Heart left ventricle (tissue), 16 donors: ENCODE measurements at regions not wholly inside any gene's neighbourhood (a gene's known extent, or its start where the extent isn't known, plus 50 kb on each side); places are given as distances from the start of the nearest gene placed in this dataset.
"Not testable (repeated sequence)": the region's sequence is repeated elsewhere in the genome, so short reads cannot be mapped to it uniquely, and the experiment has no call there.

ENCODE experiments used
- ATAC-seq, 4 donors: fragments of 200-7000 bp; cut with Tn5 transposase; one replicate each; pipeline ENCODE4 v1.9.1; 2020 to 2022; ENCODE audit warnings: moderate library complexity in 4 of 4, mild to moderate bottlenecking in 3 of 4, moderate number of reproducible peaks in 1 of 4
- DNase-seq, 5 donors: peaks; one replicate each; pipeline ENCODE4 v3.0.0-alpha.2; 2020
- H3K27ac ChIP-seq, 12 donors: fragments of 200-600 bp; sonication (generic) in 4 of 12; one replicate each; pipeline versions ENCODE4 v1.5.0 to v1.8.0; 2016 to 2022; ENCODE audit warnings: mild to moderate bottlenecking in 2 of 12
- H3K27me3 ChIP-seq, 9 donors: fragments of 200-600 bp; sonication (generic) in 2 of 9; one replicate each; pipeline versions ENCODE4 v1.5.1 to v1.8.0; 2016 to 2022; ENCODE audit warnings: mild to moderate bottlenecking in 3 of 9
- H3K36me3 ChIP-seq, 9 donors: fragments of 200-600 bp; sonication (generic) in 2 of 9; one replicate each; pipeline versions ENCODE4 v1.5.0 to v1.8.0; 2018 to 2022; ENCODE audit warnings: mild to moderate bottlenecking in 2 of 9
- H3K4me1 ChIP-seq, 12 donors: fragments of 200-600 bp; sonication (generic) in 4 of 12; one replicate each; pipeline versions ENCODE4 v1.5.0 to v1.8.0; 2016 to 2022; ENCODE audit warnings: mild to moderate bottlenecking in 3 of 12
- H3K4me3 ChIP-seq, 12 donors: fragments of 200-600 bp; sonication (generic) in 4 of 12; one replicate each; pipeline versions ENCODE4 v1.5.0 to v1.8.0; 2017 to 2022; ENCODE audit warnings: mild to moderate bottlenecking in 9 of 12, moderate library complexity in 4 of 12
- H3K9me3 ChIP-seq, 12 donors: fragments of 200-600 bp; sonication (generic) in 4 of 12; one replicate each; pipeline versions ENCODE4 v1.5.0 to v1.8.0; 2016 to 2022; ENCODE audit warnings: mild to moderate bottlenecking in 1 of 12
- POLR2A ChIP-seq, 2 donors: fragments of 450-650 bp; IDR thresholded peaks; one replicate each; pipeline ENCODE4 v1.6.1; 2017; ENCODE audit warnings: antibody characterized with exemption in 2 of 2, mild to moderate bottlenecking in 2 of 2, moderate library complexity in 2 of 2
- WGBS, 4 donors: extraction: QIAGEN DNeasy Blood & Tissue Kit in 2 of 4; methylation state at CpG; one replicate each; pipeline versions ENCODE4 v1.1.5 to v1.1.7; 2013 to 2018; 5-methylcytosine and 5-hydroxymethylcytosine counted together
- intact Hi-C, 10 donors: fragments of 100-400 bp; cut with DNase I; formaldehyde crosslinking; loops; one replicate each; pipeline versions ENCODE4 v1.11.1 to v1.14.2; 2022
- TF ChIP-seq, protein P1 (sequence below), 12 donors: fragments of 200-600 bp; sonication (generic) in 4 of 12; IDR thresholded peaks; one replicate each; pipeline versions ENCODE4 v1.5.0 to v1.8.0; 2018 to 2022; ENCODE audit warnings: antibody characterized with exemption in 12 of 12, mild to moderate bottlenecking in 5 of 12
- donor health status: ischemic (EF 13 %, LVEDD 7.1; RV severe dilation, severe dysfunction).
- donor health status: healthy with polysubstance abuse.
- donor health status: DM: no; HTN: yes; CAD: no.
- donor health status: DM: no; HTN: no; CAD: no.
- donor health status: ischemic (EF 25% LVEDD 6.9; RV normal size, moderate dysfunction).
- donor health status: ischemic (EF 25% LVEDD 5.7; RV mildly dilated, moderate dysfunction).
- donor health status: healthy.
- donor health status: DM: yes; HTN: yes; CAD: no.
- donor health status: ischemic (EF 35%, LVEDD 5.7; RV mildly dilated, moderate dysfunction).
- donor health status: nonischemic (EF 11% LVEDD 7.7; RV severe dilation, severe dysfunction).
- donor health status: DM: yes; HTN: yes; CAD: no.
- donor health status: PGD.
- donor health status: ischemic (EF 29% LVEDD 5.4; RV normal size, mild dysfunction).
- donor health status: nonischemic (EF 23%, LVEDD 6.1; RV moderate dilation, normal function).

DNA sequence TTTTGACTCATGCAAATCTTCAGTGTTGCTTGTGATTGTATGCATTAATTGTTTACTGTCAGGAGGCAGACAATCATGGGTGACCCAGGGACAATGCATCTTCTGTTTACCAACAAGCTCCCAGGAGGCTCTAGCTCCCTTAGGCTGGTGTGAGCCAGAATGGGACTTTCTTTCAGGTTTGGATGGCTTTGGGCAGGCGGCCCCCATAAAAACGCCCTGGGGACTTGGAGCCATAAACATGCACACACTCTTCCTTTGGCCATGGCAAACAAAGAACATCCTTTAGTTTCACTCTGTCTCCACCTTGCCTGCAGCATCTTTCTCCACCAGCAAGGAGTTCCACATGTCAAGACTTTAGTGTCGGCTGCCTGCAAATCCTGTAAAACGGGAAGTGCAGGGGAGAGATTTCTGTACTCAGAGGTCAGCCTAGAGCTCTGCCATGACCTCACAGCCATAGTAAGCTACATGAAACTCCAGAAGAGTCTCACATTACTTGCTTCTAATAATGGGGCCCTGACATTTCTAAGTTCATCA lies 127.6 kb downstream of the MAP3K7 start:
- 65 to 83% (median 75%) methylated on average over 3 to 4 of the region's 4 CpGs for WGBS, 4 donors
- no peaks in the 10 kb centered on the region for H3K27me3 ChIP-seq
- TF ChIP-seq, protein P1, sequence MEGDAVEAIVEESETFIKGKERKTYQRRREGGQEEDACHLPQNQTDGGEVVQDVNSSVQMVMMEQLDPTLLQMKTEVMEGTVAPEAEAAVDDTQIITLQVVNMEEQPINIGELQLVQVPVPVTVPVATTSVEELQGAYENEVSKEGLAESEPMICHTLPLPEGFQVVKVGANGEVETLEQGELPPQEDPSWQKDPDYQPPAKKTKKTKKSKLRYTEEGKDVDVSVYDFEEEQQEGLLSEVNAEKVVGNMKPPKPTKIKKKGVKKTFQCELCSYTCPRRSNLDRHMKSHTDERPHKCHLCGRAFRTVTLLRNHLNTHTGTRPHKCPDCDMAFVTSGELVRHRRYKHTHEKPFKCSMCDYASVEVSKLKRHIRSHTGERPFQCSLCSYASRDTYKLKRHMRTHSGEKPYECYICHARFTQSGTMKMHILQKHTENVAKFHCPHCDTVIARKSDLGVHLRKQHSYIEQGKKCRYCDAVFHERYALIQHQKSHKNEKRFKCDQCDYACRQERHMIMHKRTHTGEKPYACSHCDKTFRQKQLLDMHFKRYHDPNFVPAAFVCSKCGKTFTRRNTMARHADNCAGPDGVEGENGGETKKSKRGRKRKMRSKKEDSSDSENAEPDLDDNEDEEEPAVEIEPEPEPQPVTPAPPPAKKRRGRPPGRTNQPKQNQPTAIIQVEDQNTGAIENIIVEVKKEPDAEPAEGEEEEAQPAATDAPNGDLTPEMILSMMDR (IDR thresholded peaks at IDR 0.05) = no peak
- TF ChIP-seq POLR2A (IDR thresholded peaks at IDR 0.05) = no peak
- H3K4me1 ChIP-seq = peaks cover 0 to 25% (median 0%) of the 10 kb centered on the region in 12 donors
- H3K4me3 ChIP-seq = no peak overlapping the region
- no peaks in the 10 kb centered on the region for H3K36me3 ChIP-seq
- intact Hi-C loops = no loop called here
- peak overlapping the region in 1 of 12 donors; percentile 58 for H3K27ac ChIP-seq
- DNase-seq (no peak), ATAC-seq (no peak)
- no peaks in the 10 kb centered on the region for H3K9me3 ChIP-seq

DNA sequence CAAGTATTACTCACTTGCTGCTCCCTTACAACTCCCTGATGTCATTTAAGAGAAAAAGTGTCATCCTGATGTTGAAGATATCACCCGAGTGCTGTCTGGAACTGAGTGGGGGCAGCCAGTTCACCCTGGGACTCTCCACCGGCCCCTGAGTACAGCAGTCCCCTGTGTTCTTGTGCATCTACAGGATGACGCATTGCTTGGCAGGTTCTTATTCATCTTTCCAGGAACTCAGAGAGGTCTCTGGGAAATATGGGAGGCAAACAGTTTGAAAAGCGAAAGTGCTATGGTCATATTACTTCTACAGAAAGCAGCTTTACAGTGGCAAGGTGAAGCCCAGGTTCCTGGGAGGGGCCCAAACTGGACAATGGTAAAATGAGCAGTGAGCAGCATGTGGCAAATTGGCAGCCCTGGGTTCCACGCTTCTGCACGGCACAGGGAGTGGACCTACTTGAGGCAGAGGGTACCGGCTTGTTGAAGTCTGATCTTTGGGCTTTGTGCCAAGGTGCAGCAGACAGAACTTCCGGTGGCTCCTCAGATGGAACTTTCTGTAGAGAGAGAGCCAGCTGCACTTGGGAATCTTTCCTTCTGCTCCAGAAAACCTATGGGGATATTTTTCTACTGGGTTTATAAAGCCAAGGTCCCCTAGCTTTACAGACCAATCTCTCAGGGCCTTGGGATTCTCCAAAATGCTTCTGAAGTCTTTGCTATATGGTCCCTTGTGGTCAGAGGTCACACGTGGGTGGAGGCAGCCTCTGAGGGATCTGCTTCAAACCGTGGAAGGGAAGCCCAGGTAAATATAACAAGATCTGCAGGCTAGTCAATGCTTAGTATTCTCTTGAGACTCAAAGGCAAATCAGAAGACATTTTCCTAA lies 128.3 kb downstream of the MAP3K7 start:
- ATAC-seq = peak in 2 of 4 donors; percentile 44 to 77
- no peak for TF ChIP-seq POLR2A (IDR thresholded peaks at IDR 0.05)
- TF ChIP-seq, protein P1 (IDR thresholded peaks at IDR 0.05) = no peak
- 36 to 46% (median 38%) methylated on average over 10 of the region's 10 CpGs for WGBS, 4 donors
- Histone ChIP-seq H3K27me3 (no peaks in the 10 kb centered on the region), H3K4me3 (peak overlapping the region in 2 of 12 donors; percentile 33 to 36), H3K4me1 (peaks cover 0 to 22% (median 0%) of the 10 kb centered on the region in 12 donors), H3K36me3 (no peaks in the 10 kb centered on the region), H3K9me3 (no peaks in the 10 kb centered on the region), H3K27ac (peak overlapping the region in 1 of 12 donors; percentile 58)
- intact Hi-C loops = no loop called here
- peak in 2 of 5 donors; percentile 10 to 38 for DNase-seq

DNA sequence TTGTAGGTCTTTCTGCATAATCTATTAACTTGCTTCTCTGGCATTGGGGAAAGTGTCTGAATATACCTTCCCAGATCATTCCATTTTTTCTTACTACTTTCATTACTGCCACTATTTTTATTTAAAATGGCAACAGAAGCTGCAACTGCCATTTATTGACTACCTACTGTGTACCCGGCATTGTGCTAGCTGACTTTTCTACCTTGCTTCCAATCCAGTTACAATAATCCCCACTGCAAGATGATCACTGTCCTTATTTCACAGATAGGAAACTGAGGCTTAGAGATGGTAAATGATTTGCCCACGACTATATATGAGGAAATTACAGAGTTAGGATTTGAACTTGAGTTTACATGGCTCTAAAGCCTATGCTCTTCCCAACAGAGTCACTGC lies 129.0 kb downstream of the MAP3K7 start:
- intact Hi-C loops = no loop called here
- TF ChIP-seq, protein P1 (IDR thresholded peaks at IDR 0.05) = no peak
- TF ChIP-seq POLR2A (IDR thresholded peaks at IDR 0.05) = no peak
- H3K4me3 ChIP-seq = no peak overlapping the region
- H3K36me3 ChIP-seq = no peaks in the 10 kb centered on the region
- H3K27ac ChIP-seq = peak overlapping the region in 1 of 12 donors; percentile 58
- ATAC-seq (no peak), DNase-seq (no peak)
- no peaks in the 10 kb centered on the region for H3K9me3 ChIP-seq
- H3K27me3 ChIP-seq = no peaks in the 10 kb centered on the region
- H3K4me1 ChIP-seq = peaks cover 0 to 15% (median 0%) of the 10 kb centered on the region in 12 donors
- 90 to 94% (median 91%) methylated on average over 2 of the region's 2 CpGs for WGBS, 4 donors

DNA sequence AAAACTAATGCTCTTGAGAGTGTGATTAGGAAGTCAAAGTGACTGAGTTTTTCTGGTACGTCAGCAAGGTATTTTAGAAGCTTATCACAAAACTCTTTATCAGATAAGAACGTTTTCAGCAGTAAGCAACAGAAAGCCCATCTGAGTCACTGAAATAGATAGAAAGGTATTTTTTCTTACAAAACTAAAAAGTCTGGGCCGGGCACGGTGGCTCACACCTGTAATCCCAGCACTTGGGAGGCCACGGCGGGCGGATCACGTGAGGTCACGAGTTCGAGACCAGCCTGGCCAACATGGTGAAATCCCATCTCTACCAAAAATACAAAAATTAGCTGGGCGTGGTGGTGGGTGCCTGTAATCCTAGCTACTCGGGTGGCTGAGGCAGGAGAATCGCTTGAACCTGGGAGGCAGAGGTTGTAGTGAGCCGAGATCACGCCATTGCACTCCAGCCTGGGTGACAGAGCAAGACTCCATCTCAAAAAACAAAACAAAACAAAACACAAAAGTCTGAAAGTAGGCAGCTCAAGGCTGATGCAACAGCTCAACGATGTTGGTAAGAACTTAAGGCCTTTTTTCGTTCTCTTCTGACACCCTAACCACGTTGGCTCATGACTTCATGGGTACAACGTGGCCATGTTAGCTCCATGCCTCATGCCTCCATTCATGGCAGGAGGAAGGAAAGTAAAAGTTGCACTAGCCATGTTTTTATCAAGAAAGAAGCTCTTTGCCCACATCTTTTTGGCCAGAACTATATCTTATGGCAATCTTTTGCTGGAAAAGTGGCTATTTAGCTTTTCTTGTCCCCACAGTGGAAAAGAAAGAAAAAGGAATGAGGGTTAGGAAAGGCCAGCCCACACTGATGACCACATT lies 129.6 kb downstream of the MAP3K7 start:
- H3K4me1 ChIP-seq = peaks cover 0 to 15% (median 0%) of the 10 kb centered on the region in 12 donors
- H3K9me3 ChIP-seq, ATAC-seq, H3K27me3 ChIP-seq, H3K36me3 ChIP-seq, H3K27ac ChIP-seq, DNase-seq, H3K4me3 ChIP-seq, intact Hi-C loops: not testable (repeated sequence)
- WGBS, 4 donors = 89 to 91% (median 90%) methylated on average over 19 of the region's 19 CpGs
